PC-3 (cell line): ENCODE measurements at regions not wholly inside any gene's neighbourhood (a gene's known extent, or its start where the extent isn't known, plus 50 kb on each side); places are given as distances from the start of the nearest gene placed in this dataset.

Experiments
- EZH2 ChIP-seq: fragments of 300-600 bp; sonication (generic); IDR thresholded peaks from one replicate; pipeline ENCODE4 v1.6.1; 2017; ENCODE audit warnings: antibody characterized with exemption, mild to moderate bottlenecking, low read length; ENCODE audit not compliant: unreplicated experiment
- EZH2phosphoT487 ChIP-seq: fragments of 300-600 bp; sonication (generic); IDR thresholded peaks from 2 replicates; pipeline ENCODE4 v1.6.1; 2018; ENCODE audit warnings: mild to moderate bottlenecking, antibody characterized with exemption, low read length, borderline replicate concordance
- TF ChIP-seq, protein P1 (sequence below): fragments of 300-600 bp; sonication (generic); conservative IDR thresholded peaks from 2 replicates; pipeline ENCODE4 v1.5.1; 2017; ENCODE audit warnings: antibody characterized with exemption, low read depth, mild to moderate bottlenecking, low read length

DNA sequence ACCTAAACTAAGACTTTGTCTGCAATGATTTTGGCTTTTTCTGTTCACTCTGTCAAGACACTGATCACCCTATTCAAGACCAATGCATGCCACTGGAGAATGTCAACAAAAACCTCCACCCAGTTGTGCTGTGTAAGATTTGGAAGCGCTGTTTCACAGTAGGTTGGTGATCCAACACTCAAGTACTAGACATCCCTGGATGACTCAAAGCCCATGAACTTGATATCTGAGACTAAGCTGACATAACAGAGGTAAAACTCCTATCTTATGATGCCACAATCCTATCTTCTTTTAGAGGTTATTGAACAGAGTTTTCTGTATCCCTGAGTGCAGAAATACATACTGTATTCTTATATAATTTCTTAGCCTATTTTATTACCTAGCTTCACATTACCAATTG lies 251.3 kb upstream of the ETAA1 start:
- TF ChIP-seq, protein P1, sequence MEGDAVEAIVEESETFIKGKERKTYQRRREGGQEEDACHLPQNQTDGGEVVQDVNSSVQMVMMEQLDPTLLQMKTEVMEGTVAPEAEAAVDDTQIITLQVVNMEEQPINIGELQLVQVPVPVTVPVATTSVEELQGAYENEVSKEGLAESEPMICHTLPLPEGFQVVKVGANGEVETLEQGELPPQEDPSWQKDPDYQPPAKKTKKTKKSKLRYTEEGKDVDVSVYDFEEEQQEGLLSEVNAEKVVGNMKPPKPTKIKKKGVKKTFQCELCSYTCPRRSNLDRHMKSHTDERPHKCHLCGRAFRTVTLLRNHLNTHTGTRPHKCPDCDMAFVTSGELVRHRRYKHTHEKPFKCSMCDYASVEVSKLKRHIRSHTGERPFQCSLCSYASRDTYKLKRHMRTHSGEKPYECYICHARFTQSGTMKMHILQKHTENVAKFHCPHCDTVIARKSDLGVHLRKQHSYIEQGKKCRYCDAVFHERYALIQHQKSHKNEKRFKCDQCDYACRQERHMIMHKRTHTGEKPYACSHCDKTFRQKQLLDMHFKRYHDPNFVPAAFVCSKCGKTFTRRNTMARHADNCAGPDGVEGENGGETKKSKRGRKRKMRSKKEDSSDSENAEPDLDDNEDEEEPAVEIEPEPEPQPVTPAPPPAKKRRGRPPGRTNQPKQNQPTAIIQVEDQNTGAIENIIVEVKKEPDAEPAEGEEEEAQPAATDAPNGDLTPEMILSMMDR, result no peak
- TF ChIP-seq EZH2 (no peak), EZH2phosphoT487 (no peak)
